NCI-H1092 treated with DMSO at 0.1 percent for 48 hours (cell line): ENCODE measurements at regions not wholly inside any gene's neighbourhood (a gene's known extent, or its start where the extent isn't known, plus 50 kb on each side); places are given as distances from the start of the nearest gene placed in this dataset.
"Not testable (repeated sequence)": the region's sequence is repeated elsewhere in the genome, so short reads cannot be mapped to it uniquely, and the experiment has no call there.

Source experiments
- DNase-seq: peaks from one replicate; lab custom pipeline; 2025; lab: John Stamatoyannopoulos, UW

GRCh38 chrY:12453318-12453717 is 247.7 kb upstream of the USP9Y start:
- DNase-seq: not testable (repeated sequence)

GRCh38 chrY:12459965-12460364 is 241.1 kb upstream of the USP9Y start:
- DNase-seq: no peak

GRCh38 chrY:12464155-12464554 is 236.9 kb upstream of the USP9Y start:
- no peak for DNase-seq

- no peak for DNase-seq
Observed at GRCh38 chrY:12465706-12466105, 235.3 kb upstream of the USP9Y start.

GRCh38 chrY:12469081-12469480 is 231.9 kb upstream of the USP9Y start:
- no peak for DNase-seq

GRCh38 chrY:12474472-12474871 is 226.6 kb upstream of the USP9Y start:
- DNase-seq: no peak

- DNase-seq: no peak
Observed at GRCh38 chrY:12479382-12479781, 221.6 kb upstream of the USP9Y start.

- DNase-seq: no peak
Observed at GRCh38 chrY:12483394-12483793, 217.6 kb upstream of the USP9Y start.

GRCh38 chrY:12490558-12491209 is 210.3 kb upstream of the USP9Y start:
- no peak for DNase-seq

- no peak for DNase-seq
Observed at GRCh38 chrY:12492218-12492617, 208.8 kb upstream of the USP9Y start.

- no peak for DNase-seq
Observed at GRCh38 chrY:12496007-12496406, 205.0 kb upstream of the USP9Y start.

GRCh38 chrY:12500096-12500495 is 200.9 kb upstream of the USP9Y start:
- no peak for DNase-seq

- not testable (repeated sequence) for DNase-seq
Observed at GRCh38 chrY:12504028-12504427, 197.0 kb upstream of the USP9Y start.

GRCh38 chrY:12517338-12517737 is 183.7 kb upstream of the USP9Y start:
- DNase-seq: no peak

GRCh38 chrY:12525206-12525605 is 175.8 kb upstream of the USP9Y start:
- DNase-seq: no peak

GRCh38 chrY:12526362-12527063 is 174.5 kb upstream of the USP9Y start:
- DNase-seq: no peak

GRCh38 chrY:12537226-12537854 is 163.7 kb upstream of the USP9Y start:
- DNase-seq: no peak

- DNase-seq: no peak
Observed at GRCh38 chrY:12546746-12547420, 154.1 kb upstream of the USP9Y start.

GRCh38 chrY:12552471-12553283 is 148.4 kb upstream of the USP9Y start:
- no peak for DNase-seq

- DNase-seq: no peak
Observed at GRCh38 chrY:12553909-12554308, 147.1 kb upstream of the USP9Y start.

GRCh38 chrY:12555005-12555404 is 146.0 kb upstream of the USP9Y start:
- no peak for DNase-seq

GRCh38 chrY:12559007-12559406 is 142.0 kb upstream of the USP9Y start:
- no peak for DNase-seq
